Lower lobe of right lung (tissue), 2 donors: ENCODE measurements at regions not wholly inside any gene's neighbourhood (a gene's known extent, or its start where the extent isn't known, plus 50 kb on each side); places are given as distances from the start of the nearest gene placed in this dataset.

Experiments
- ATAC-seq, 2 donors: fragments of 200-7000 bp; cut with Tn5 transposase; one replicate each; pipeline ENCODE4 v1.9.1; 2020 to 2022; ENCODE audit warnings: mild to moderate bottlenecking in 2 of 2, moderate library complexity in 2 of 2
- DNase-seq: peaks from one replicate; pipeline ENCODE4 v3.0.0-alpha.2; 2020
- H3K27ac ChIP-seq: fragments of 200-600 bp; one replicate; pipeline ENCODE4 v1.8.0; 2022
- H3K27me3 ChIP-seq: fragments of 200-600 bp; one replicate; pipeline ENCODE4 v1.8.0; 2022; ENCODE audit warnings: low read depth
- H3K36me3 ChIP-seq: fragments of 200-600 bp; one replicate; pipeline ENCODE4 v1.8.0; 2022; ENCODE audit warnings: mild to moderate bottlenecking
- H3K4me1 ChIP-seq: fragments of 200-600 bp; one replicate; pipeline ENCODE4 v1.8.0; 2022
- H3K4me3 ChIP-seq: fragments of 200-600 bp; one replicate; pipeline ENCODE4 v1.8.0; 2022; ENCODE audit warnings: mild to moderate bottlenecking
- H3K9me3 ChIP-seq: fragments of 200-600 bp; one replicate; pipeline ENCODE4 v1.8.0; 2022
- CTCF ChIP-seq: fragments of 200-600 bp; IDR thresholded peaks from one replicate; pipeline ENCODE4 v1.8.0; 2022; ENCODE audit warnings: antibody characterized with exemption, mild to moderate bottlenecking
- intact Hi-C: fragments of 100-400 bp; cut with DNase I; formaldehyde crosslinking; loops from one replicate; pipeline ENCODE4 v1.11.0; 2022
- donor health status: DM: no; HTN: yes; CAD: no; lungs with severe emphysema.

- no peak for TF ChIP-seq CTCF
Measured at GRCh38 chrX:5708251-5708650, 520.4 kb downstream of the NLGN4X start.

DNA sequence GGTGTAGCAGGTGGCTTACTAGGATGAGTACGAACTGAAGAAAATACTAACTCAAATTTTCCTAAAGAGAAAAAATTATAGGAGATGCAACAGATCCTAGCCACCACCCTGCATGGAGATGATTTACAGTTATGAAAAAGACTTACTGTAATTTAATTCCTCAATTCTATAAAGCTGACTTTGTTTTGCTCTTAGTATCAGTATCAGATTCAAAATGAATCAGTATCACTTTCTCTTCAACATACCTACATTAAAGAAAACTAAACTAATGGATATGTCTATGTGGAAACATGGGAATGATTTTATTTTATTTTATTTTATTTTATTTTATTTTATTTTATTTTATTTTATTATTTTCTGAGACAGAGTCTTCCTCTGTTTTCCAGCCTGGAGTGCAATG lies 525.8 kb downstream of the NLGN4X start:
- Histone ChIP-seq H3K4me1 (no peaks in the 10 kb centered on the region), H3K27ac (no peak overlapping the region), H3K4me3 (no peak overlapping the region), H3K9me3 (no peaks in the 10 kb centered on the region), H3K36me3 (no peaks in the 10 kb centered on the region), H3K27me3 (no peaks in the 10 kb centered on the region)
- intact Hi-C loops = no loop called here
- TF ChIP-seq CTCF = no peak
- no peak for DNase-seq
- no peak for ATAC-seq

More at GRCh38 chrX:5708251-5708650, 520.4 kb downstream of the NLGN4X start:
- Histone ChIP-seq H3K4me1 (no peaks in the 10 kb centered on the region), H3K4me3 (no peak overlapping the region), H3K27ac (no peak overlapping the region), H3K27me3 (no peaks in the 10 kb centered on the region), H3K36me3 (no peaks in the 10 kb centered on the region), H3K9me3 (no peaks in the 10 kb centered on the region)
- no peak for ATAC-seq
- DNase-seq = no peak
- intact Hi-C loops = no loop called here

DNA sequence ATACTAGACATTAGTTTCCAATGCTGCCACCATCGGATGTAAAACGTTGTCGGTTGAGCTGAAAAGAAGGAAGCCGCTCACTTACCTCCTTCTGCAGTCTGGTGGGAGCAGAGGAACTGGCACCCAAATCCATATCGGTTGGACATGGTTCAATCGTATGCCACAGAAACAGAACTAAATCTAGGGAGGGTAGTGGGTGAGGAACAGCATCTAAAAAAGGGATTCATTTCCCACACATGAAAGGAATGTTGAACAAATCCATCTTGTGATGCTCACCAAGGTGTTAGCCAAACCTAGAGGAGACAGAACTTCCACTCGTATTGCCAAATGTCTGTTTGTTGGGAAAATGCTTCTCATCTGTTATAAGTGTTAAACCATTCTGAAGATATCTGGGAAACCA lies 532.7 kb downstream of the NLGN4X start:
- Histone ChIP-seq H3K9me3 (no peaks in the 10 kb centered on the region), H3K27ac (no peak overlapping the region), H3K36me3 (no peaks in the 10 kb centered on the region), H3K4me1 (no peaks in the 10 kb centered on the region), H3K4me3 (no peak overlapping the region), H3K27me3 (no peaks in the 10 kb centered on the region)
- intact Hi-C loops = no loop called here
- DNase-seq (no peak), ATAC-seq (no peak)
- no peak for TF ChIP-seq CTCF

DNA sequence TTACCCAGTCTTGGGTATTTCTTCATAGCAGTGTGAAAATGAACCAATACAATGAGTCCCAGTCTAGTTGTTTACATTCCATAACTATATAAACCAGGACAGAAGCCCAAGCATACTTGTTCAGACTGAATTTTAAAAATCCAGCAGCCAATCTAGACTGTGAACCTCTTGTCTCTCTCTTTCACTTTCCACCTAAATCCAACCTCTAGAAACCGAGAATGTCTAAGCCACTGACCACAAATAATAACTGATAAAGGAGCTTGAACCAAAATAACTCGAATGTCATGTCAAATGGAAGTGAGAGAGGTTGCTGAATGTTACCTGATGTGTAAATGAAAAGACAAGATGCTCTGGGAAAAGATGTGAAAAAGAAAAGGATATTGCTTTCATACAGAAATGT lies 544.7 kb downstream of the NLGN4X start:
- Histone ChIP-seq H3K27me3 (no peaks in the 10 kb centered on the region), H3K36me3 (no peaks in the 10 kb centered on the region), H3K9me3 (no peaks in the 10 kb centered on the region), H3K4me1 (no peaks in the 10 kb centered on the region), H3K27ac (no peak overlapping the region), H3K4me3 (no peak overlapping the region)
- no peak for TF ChIP-seq CTCF
- intact Hi-C loops = no loop called here
- DNase-seq (no peak), ATAC-seq (no peak)

GRCh38 chrX:5681159-5681558 lies 547.5 kb downstream of the NLGN4X start:
- H3K27me3 ChIP-seq = no peaks in the 10 kb centered on the region
- intact Hi-C loops = no loop called here
- no peak overlapping the region for H3K4me3 ChIP-seq
- H3K36me3 ChIP-seq = no peaks in the 10 kb centered on the region
- ATAC-seq = no peak
- H3K4me1 ChIP-seq = no peaks in the 10 kb centered on the region
- no peak overlapping the region for H3K27ac ChIP-seq
- no peak for DNase-seq
- TF ChIP-seq CTCF = no peak
- H3K9me3 ChIP-seq = no peaks in the 10 kb centered on the region

DNA sequence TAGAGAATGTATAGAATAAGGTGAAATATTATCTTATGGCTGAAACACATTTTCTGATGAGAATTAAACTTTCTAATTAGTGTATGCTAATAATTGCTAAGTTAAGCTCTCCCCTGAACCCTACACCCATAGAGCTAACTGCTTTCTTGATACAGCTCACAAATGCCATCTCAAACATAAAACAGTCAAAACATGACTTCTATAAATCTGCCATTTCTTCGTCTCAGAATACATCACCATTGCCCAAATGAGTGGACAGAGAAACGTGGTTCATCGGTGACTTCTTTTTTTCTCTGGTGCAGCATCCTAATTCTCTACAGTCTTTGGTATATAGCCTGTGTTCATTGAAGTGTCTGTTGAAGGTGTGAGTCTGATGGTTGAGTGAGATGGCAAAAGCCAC lies 554.6 kb downstream of the NLGN4X start:
- Histone ChIP-seq H3K4me3 (no peak overlapping the region), H3K27ac (no peak overlapping the region), H3K27me3 (no peaks in the 10 kb centered on the region), H3K9me3 (no peaks in the 10 kb centered on the region), H3K36me3 (no peaks in the 10 kb centered on the region), H3K4me1 (no peaks in the 10 kb centered on the region)
- DNase-seq (no peak), ATAC-seq (no peak)
- intact Hi-C loops = no loop called here
- TF ChIP-seq CTCF = no peak
